HG03457 (cell line): ENCODE measurements at regions not wholly inside any gene's neighbourhood (a gene's known extent, or its start where the extent isn't known, plus 50 kb on each side); places are given as distances from the start of the nearest gene placed in this dataset.

ENCODE experiments used
- ATAC-seq: cut with Tn5 transposase; IDR thresholded peaks from one replicate; pipeline ENCODE4 v1.9.1; 2021; ENCODE audit warnings: moderate number of reproducible peaks; ENCODE audit not compliant: unreplicated experiment

DNA sequence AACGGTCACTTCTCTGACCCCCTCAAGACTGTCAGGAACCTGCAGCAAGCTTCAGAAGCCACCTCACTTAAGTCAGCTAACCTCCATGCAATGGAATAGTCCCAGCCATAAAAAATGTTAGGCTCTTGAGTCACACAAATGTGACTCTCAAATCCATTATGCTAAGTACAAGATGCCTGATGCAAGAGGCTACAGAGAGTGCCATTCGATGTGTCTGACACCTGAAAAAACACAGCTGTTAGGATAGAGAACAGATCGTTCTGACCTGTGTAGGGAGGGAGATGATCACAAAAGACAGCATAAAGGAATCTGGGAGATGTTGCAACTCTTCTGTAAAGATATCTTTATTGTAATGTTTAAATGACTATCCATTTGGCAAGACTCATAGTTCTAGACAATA lies 712.4 kb downstream of the TBC1D22A start:
- ATAC-seq: no peak

DNA sequence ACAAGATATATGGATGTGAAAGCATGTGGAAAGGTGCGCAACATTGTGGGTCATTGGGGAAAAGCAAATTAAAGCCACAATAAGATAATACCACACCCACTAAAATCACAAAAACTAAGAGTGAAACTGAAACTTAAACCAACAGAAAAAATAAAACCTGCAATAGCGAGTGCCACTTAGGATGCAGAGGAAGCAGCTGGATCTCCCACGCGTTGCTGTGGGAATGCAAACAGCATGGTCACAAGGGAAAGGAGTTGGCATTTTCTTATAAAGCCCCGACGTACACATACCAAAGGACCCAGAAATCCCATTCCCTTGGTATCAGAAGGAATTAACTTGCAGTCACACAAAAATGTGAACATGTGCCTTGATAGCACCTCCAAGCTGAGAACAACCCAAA lies 712.0 kb downstream of the TBC1D22A start:
- ATAC-seq: no peak

DNA sequence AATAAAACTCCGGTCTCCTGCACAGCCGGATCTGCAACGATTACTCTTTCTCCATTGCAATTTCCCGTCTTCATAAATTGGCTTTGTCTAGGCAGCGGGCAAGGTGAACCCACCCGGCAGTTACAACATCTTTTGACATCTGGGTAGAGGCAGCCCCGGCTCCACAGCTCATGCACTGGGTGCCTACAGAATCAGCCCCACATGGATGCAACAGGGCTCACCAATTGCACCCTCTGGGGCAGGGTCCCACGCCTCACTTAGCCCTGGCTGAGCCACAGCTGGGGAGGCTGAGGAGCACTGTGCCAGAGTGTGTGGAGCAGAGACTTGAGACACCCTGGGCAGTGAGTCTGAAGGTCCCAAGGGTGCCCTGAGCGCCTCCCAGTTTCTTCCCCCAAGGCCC lies 710.2 kb downstream of the TBC1D22A start:
- ATAC-seq: no peak

DNA sequence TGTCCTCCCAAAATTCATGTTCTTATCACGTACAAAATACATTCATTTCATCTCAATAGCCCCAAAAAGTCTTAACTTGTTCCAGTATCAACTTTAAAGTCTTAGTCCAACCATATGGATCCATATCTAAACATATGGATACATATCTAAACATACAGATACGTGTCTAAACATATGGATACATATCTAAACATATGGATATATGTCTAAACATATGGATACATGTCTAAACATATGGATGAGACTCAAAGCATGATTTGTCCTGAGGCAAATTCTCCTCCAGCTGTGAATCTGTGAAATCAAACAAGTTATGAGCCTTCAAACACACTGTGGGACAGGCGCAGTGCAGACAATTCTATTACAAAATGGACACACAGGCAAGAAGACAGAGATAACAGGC lies 709.0 kb downstream of the TBC1D22A start:
- no peak for ATAC-seq

DNA sequence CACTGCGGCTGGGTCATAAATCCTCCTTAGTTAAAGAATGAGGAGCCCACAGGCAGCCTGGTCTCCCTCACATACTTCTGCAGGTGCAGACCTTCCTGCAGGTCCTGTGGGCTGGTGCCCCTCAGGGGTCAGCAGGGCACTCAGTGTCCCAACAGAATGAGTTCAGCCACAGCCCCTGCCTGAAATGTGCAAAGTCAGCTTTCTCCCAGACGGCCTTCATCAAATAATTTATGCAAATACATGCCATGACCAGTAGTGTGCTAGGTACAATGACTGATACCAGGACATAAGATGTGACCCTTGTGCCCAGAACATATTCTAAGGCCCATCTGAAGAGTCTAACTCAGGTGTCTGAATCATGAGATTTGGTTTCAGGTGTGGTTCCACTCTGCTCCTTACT lies 703.4 kb downstream of the TBC1D22A start:
- no peak for ATAC-seq

DNA sequence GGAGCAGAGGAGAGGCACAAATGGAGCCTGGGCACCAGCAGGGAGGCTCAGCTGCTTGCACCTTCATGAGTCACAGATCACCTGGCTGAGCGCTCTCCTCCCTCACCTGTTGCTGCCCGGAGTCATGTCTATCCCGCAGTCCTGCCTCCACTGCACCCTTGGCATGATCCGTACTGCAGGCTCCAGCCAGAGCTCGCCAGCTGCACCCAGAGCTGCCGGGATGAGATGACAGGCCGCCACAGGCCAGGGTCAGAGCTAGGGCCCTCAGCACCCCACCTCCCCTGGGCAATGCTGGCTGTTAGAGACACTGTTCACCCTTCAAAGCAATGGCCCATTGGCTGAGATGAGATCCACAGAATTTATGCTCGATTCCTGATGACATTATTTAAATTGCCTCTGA lies 702.8 kb downstream of the TBC1D22A start:
- ATAC-seq: no peak

DNA sequence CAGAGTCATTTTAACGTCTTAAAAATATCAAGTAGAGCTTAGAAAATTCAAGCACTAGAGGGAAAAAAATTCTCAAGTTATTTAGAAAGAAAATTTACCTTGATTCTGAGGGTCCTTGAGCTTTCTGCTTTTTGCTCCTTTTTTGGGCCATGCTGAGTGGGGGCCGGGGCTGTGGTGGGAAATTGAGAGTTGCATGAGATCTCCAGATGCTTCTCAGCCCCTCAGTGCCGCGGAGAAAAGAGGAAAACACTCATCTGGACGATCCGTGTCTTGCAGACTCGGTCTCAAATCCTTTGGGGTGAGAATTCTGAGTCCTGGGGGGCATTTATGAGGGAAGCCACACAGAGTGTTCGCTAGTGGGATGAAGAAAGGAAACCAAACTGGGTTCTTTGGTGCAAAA lies 700.8 kb downstream of the TBC1D22A start:
- no peak for ATAC-seq

DNA sequence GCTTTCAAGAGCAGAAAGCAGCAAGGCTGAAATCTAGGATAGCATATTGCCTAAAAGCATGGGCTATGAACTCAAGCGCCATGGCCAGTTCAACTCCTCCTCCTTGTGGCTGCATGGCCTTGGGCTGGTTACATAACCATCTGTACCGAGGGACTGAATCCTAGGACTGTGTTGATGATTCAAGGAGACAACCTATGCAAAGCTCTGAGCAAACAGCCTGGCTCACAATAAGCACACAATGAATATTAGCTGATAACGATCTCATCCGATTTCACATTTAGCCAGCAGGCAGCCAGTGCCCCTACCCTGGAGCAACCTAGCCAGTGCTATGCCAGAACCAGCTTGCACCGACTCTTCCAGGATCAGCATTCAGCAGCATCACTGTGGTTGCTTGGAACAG lies 698.4 kb downstream of the TBC1D22A start:
- no peak for ATAC-seq

DNA sequence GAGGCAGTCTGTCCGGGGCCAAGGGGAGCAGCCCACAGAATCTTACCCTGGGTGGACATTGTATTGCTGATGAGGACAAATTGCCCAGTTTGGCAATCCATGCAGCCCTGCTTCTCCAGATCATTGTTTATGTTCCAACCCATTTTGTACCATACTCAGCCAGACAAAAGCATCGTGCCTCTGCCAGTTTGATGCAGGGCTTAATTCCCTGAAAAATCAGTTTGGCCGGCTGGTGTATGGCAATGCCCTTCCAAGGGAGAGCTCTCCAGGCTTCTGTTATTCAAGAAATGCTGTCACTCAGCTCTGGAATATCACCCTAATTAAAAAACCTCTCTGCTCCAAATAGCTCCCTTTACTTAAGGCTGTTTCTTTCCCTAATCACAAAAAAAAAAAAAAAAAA lies 697.7 kb downstream of the TBC1D22A start:
- ATAC-seq: no peak

DNA sequence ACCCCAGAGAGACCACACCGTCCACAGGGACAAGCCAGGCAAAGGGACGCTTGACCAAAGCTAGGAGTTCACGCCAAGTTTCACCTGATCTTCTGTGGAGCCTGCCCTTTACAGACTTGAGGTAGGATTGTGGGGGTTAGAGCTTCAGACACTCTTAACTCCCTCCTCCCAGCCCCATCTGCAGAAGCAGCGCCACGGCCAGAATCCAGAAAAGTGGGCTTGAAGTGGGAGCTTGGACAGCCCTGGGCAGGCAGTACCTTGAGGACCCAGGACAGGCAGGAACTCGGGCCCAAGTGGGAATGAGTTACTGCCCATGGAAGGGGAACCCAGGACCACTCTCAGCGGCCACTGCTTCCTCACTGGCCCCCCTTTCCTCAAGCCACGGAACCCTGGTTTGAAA lies 695.9 kb downstream of the TBC1D22A start:
- no peak for ATAC-seq

DNA sequence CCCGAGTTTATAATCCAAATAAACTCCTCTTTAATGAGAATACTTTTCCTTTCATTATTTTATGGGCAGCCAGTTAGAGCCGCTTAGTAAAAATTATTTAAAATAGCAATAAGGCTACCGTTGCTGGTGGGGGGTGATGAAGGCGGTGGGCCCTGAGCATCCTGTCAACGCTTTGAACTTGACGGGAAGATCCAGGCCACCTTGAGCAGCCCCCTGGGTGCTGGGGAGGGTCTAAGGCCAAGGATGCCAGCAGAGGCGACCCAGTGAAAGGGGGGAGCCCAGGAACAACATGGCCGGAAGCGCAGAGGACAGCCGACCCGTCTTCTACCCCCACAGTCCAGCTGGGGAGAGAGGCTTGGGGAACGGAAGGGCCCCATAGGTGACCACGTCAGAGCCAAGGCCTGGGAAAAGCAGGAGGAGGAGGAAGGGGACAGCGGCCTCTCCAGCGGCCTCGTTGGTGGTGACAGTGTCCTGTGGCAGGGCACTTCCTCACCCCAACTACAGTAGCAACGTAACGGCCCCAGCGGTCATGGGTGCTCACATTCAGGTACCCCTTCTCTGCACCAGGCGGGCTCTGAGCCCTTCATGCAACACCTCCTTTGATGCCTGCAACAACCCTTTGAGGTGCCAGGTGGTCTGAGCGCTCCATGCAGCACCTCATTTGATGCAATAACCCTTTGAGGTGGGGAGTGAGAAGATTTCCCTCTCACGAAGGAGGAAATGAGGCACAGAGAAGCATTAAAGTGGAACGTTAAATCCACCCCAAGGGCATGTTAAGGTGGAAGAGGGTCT lies 695.3 kb downstream of the TBC1D22A start:
- ATAC-seq: no peak

DNA sequence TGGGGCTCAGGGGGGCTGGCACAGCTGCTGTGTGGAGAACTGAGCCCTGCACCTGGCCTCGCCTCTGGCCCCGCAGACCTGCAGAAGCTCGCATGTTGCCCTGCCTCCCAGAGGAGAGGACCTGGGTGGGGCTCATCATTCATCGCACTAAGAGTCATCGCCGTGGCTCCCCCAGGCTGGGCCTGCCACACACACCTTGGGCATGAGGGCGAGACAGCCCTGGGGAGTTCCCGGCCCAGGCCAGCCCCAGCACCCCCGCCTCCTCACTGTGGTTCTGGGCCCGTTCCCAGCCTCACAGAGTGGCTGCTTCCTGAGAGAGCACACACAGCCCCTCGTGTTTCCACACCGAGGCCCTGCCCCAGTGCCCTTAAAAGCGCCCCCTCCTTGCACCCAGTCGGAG lies 694.6 kb downstream of the TBC1D22A start:
- ATAC-seq: no peak

DNA sequence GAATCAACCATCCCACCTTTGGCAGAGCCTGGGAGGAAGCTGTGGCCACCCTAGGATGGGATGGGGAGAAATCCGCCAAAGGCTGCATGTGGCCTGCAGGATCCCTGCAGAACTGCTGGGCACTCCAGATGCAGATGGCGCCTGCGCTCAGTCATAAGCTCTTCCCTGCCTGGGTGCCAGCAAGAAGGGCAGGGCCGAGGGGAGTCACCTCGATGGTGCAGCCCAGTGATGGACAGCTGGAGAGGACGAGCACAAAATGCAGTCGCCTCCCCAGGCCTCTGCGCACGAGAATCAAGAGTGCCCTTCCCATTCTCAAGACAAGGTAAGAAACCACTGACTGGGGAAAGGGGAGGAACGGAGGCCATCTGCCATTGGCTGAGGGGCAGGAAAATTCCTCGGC lies 693.6 kb downstream of the TBC1D22A start:
- ATAC-seq: no peak

DNA sequence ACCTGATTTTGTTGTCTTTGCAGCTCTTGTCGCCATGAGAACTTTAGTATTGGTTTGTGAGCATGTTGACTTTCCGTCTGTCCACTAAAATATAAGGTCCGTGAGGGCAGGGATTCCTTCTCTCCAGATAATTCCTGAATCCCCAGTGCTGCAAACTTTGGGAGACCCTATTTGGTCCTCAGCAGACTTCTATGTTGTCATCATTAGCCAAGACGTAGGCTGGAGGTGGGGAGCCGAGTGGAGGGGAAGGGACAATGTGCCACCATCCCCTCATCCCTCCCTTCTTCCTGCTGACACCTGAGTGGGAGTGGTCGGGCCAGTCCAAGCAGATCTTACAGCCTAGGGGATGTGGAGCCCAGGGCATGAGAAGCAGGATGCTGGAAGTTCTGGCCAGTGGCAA lies 690.6 kb downstream of the TBC1D22A start:
- ATAC-seq: no peak

DNA sequence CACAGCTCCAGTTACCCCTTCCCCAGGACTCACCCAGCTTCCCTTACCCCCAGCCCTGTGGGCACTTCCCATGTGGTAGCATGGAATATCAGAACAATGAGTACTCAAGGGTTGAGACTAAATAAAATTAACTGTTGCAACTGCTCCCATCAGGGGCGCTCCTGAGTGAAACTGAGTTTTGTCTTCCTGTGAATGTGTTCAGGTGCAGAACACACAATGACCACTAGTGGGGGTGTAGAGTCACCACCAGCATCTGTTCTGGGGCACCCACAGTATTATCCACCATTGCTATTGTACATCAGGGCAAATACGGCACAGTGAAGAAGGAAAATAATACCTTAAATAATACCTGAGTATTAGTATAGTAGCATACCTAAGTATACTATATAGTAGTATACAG lies 689.7 kb downstream of the TBC1D22A start:
- ATAC-seq: no peak

DNA sequence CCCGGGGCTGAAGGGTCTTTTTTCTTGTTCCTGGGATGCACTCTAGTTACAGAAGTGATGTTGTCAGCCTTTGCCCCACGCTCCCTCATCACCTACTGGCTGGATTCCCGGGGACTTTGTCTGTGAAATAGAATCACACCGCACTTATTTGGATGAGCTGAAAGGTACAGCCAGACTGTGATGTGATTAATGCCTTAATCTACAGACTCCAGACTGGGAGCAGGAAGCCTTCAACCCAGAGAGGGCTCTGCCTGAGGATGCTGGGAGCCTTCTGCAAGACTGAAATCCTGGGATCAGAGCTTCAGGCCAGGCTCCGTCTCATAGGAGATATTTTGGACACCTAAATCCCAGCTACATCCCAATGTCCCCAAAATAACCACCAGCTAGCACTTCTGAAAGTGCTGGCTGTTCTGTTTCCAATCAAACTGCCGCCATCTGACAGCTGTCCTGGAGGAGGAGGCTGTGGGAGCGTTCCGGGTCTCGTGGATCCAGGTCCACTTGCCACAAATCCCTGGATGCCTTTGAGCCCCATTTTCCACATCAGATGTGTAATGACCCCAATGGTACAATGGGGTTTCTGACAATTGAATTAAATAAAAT lies 688.5 kb downstream of the TBC1D22A start:
- ATAC-seq: no peak

DNA sequence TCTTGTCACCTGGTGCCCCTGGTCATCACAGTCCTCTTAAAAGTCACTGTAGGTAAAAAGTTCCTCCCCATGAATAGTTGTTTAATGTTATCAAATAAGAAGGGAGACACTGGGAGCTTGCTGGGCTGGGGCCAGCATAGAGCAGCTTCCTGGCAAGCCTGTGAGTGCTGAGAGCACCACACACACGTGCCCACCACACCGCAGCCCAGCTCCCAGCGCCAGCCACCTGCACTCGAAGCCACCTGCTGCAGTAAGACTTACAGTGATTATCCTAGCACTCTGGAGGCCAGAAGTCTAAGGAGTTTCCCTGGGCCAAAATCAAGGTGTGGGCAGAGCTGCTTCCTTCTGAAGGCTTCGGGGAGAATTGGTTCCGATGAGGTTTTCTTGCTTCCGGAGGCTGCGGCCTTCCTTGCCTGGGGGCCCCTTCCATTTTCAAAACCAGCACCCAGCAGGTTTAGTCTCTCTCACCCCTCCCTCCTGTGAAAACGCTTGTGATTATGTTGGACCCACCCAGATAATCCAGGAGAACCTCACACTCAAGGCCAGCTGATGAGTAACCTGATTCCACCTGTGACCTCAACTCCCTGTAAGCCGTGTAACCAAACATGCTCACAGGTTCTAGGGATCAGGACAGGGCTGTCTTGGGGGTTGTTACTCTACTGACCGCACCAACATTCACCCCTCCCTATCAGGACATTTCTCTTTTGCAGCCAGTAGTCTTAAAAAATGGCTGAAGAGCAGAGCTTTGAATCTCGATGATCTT lies 687.2 kb downstream of the TBC1D22A start:
- no peak for ATAC-seq

DNA sequence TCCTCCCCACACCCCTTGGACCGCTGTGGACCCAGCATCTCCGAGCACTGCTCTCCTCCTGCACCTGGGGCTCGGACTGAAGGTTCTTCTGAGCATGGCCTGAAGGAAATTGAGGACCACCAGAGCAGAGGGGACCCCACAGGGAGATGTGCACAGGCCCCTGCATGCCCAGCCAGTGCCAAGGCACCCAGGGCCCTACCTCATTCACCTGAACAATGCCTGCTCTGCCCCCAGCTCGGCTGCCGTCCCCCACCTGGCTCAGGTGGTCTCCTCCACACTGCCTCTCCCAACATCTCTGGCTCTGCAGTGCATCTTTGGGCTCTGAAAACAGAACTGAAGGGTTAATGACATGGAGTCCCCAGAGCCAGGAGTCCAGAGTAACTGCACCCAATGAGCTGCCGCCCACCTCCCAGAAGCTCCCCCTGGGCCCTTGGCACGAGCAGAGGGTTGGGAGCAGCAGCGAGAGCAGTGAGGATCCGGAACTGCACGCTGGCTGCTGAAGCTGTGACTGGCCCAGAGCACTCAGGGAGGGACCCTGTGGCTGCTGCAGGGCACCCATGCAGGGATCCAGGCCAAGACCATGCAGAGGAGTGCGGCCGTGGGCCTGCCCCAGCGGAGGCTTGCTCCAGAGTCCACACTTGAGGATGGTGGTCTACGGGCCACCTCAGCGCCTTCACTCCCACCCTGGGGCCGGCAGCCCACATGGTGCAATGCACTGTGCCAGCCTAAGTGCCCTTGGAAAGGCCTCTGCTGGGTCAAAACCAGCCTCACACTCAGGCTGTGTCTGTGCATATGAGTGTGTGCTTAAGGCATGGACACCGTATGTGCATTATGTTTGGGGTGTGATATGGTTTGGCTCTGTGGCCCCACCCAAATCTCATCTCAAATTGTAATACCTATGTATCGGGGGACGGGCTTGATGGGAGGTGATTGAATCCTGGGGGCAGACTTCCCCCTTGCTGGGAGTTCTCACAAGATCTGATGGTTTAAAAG lies 686.1 kb downstream of the TBC1D22A start:
- ATAC-seq: no peak

DNA sequence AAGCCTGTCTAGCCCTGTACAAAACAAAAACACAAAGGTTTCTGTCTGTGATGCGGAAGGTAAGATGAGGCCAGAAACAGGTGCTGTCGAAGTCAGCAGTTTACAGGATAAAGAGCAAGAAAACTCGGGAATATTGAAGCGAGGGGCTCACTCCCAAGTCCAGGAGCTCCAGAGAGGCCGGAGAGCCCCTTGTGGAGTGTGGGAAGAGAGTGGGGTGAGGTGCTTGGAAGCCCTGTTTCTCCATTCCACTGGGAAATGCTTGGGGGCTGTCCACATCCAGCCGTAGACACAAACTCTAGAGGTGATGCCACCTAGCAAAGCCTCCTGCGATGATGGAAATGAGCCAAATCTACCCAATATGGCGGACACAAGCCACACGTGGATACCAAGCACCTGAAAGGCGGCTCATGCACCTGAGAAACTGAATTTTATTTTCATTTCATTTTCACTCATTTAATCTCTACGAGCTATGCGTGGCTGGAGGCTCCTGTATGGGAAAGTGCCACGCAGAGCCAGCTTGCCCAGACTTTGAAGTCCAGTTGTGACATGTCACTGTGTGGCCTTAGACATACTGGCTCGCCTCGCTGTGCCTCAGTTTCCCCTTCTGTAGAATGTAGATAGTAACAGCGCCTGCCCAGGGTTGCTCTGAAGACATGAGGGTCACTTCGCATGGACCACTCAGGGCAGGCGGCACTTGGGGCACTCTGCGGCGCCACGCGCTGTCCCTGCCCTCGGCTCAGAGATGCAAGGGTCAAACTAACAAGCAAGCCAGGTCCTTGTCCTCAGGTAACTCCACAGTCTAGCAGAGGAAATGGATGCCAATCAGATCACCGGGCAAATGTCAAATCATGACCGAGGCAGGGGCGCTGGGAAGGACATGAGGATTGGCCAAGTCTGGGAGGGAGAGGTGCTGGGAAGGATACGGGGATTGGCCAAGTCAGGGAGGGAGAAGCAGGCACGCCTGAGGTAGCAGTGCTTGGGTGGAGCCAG lies 684.7 kb downstream of the TBC1D22A start:
- no peak for ATAC-seq

DNA sequence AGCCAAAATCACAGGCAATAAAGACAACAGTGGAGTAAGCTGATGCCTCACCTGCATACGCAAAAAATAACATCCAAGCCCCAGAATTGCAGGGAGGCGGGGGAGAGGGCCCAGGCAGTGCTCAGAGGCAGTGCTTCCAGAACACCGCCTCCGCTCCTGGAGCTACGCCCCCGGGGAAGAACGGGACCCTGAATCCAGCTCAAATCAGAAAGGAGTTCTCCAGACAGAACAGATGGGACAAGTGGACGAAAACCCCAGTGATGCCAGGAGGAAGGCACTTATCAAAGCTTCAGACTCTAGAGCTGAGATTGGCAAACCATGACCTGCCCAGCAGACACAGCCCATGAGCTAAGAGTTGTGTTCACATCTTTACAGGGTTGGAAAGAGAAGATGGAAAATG lies 683.9 kb downstream of the TBC1D22A start:
- ATAC-seq: no peak
